ENCODE measurements at regions not wholly inside any gene's neighbourhood (a gene's known extent, or its start where the extent isn't known, plus 50 kb on each side); places are given as distances from the start of the nearest gene placed in this dataset.
A peak's percentile ranks its signal among the peaks of the same experiment; 100 is the strongest.

- TF ChIP-seq, protein P1, sequence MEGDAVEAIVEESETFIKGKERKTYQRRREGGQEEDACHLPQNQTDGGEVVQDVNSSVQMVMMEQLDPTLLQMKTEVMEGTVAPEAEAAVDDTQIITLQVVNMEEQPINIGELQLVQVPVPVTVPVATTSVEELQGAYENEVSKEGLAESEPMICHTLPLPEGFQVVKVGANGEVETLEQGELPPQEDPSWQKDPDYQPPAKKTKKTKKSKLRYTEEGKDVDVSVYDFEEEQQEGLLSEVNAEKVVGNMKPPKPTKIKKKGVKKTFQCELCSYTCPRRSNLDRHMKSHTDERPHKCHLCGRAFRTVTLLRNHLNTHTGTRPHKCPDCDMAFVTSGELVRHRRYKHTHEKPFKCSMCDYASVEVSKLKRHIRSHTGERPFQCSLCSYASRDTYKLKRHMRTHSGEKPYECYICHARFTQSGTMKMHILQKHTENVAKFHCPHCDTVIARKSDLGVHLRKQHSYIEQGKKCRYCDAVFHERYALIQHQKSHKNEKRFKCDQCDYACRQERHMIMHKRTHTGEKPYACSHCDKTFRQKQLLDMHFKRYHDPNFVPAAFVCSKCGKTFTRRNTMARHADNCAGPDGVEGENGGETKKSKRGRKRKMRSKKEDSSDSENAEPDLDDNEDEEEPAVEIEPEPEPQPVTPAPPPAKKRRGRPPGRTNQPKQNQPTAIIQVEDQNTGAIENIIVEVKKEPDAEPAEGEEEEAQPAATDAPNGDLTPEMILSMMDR (conservative IDR thresholded peaks at IDR 0.05; ENCODE audit: low read depth, low read length) = no peak
- no peak for TF ChIP-seq EZH2 (IDR thresholded peaks at IDR 0.05; ENCODE audit: borderline replicate concordance, low read depth, low read length, poor library complexity, severe bottlenecking)
- H3K4me3 ChIP-seq (ENCODE audit: low read depth, low read length, poor library complexity, severe bottlenecking) = no peak overlapping the region
- H3K4me1 ChIP-seq (ENCODE audit: insufficient read depth, low read length, poor library complexity, severe bottlenecking) = no peaks in the 10 kb centered on the region
- no peaks in the 10 kb centered on the region for H3K27me3 ChIP-seq (replicated peaks; ENCODE audit: insufficient read depth, low read depth, low read length, poor library complexity)
- intact Hi-C loops (cut with micrococcal nuclease; ENCODE audit: unreplicated experiment) = no loop called here
- BruUV-seq (replicated peaks) = no TSS peak
- peaks cover 25% of the 10 kb centered on the region for H3K9me3 ChIP-seq (ENCODE audit: low read depth, low read length, poor library complexity, severe bottlenecking)
- POLR2A ChIA-PET (ENCODE audit: low non-redundant PET) = no interaction called here
- no peaks in the 10 kb centered on the region for H3K36me3 ChIP-seq (ENCODE audit: insufficient read depth, low read length, poor library complexity, severe bottlenecking)
- no peak overlapping the region for H3K27ac ChIP-seq (ENCODE audit: low read depth, low read length, poor library complexity, severe bottlenecking)
- CTCF ChIA-PET = no interaction called here
- no peak for DNase-seq (ENCODE audit: low spot score)
Observed at GRCh38 chr2:81327911-81328310, 1023.4 kb upstream of the LRRTM1 start.

DNA sequence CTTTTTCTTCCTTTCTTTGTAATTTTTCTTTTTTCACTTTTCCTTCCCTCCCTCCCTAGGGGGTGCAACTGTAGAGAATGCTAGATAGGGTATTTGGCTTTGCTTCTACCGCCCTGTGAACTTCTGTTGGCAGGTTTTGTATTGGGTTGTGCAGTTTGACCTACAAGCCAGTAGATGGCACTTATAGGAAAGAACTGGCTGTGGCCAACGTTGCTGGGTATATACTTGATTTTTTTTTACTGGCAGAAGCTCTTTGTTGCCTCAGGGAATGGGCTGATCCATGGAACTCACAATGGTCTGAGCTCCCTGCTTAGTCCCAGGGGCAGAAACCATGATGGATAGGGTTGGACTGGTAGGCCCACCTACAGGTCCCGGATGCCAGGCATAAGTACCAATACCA, 1019.5 kb upstream of the LRRTM1 start:
- Histone ChIP-seq H3K36me3 (ENCODE audit: insufficient read depth, low read length, poor library complexity, severe bottlenecking) (no peaks in the 10 kb centered on the region), H3K27me3 (replicated peaks; ENCODE audit: insufficient read depth, low read depth, low read length, poor library complexity) (no peaks in the 10 kb centered on the region), H3K4me3 (ENCODE audit: low read depth, low read length, poor library complexity, severe bottlenecking) (no peak overlapping the region), H3K9me3 (ENCODE audit: low read depth, low read length, poor library complexity, severe bottlenecking) (peaks cover 29% of the 10 kb centered on the region), H3K4me1 (ENCODE audit: insufficient read depth, low read length, poor library complexity, severe bottlenecking) (no peaks in the 10 kb centered on the region), H3K27ac (ENCODE audit: low read depth, low read length, poor library complexity, severe bottlenecking) (no peak overlapping the region)
- DNase-seq (ENCODE audit: low spot score) = peak; percentile 0
- ChIA-PET CTCF (no interaction called here), POLR2A (ENCODE audit: low non-redundant PET) (no interaction called here)
- intact Hi-C loops (cut with micrococcal nuclease; ENCODE audit: unreplicated experiment) = no loop called here
- no TSS peak for BruUV-seq (replicated peaks)
- TF ChIP-seq, protein P1 (conservative IDR thresholded peaks at IDR 0.05; ENCODE audit: low read depth, low read length) = no peak
- TF ChIP-seq EZH2 (IDR thresholded peaks at IDR 0.05; ENCODE audit: borderline replicate concordance, low read depth, low read length, poor library complexity, severe bottlenecking) = no peak

GRCh38 chr2:81304154-81304830, 999.7 kb upstream of the LRRTM1 start:
- no peak for DNase-seq (ENCODE audit: low spot score)
- Histone ChIP-seq H3K4me1 (ENCODE audit: insufficient read depth, low read length, poor library complexity, severe bottlenecking) (no peaks in the 10 kb centered on the region), H3K36me3 (ENCODE audit: insufficient read depth, low read length, poor library complexity, severe bottlenecking) (no peaks in the 10 kb centered on the region), H3K9me3 (ENCODE audit: low read depth, low read length, poor library complexity, severe bottlenecking) (peaks cover 41% of the 10 kb centered on the region), H3K27ac (ENCODE audit: low read depth, low read length, poor library complexity, severe bottlenecking) (no peak overlapping the region), H3K4me3 (ENCODE audit: low read depth, low read length, poor library complexity, severe bottlenecking) (no peak overlapping the region), H3K27me3 (replicated peaks; ENCODE audit: insufficient read depth, low read depth, low read length, poor library complexity) (no peaks in the 10 kb centered on the region)
- ChIA-PET CTCF (no interaction called here), POLR2A (ENCODE audit: low non-redundant PET) (no interaction called here)
- no TSS peak for BruUV-seq (replicated peaks)
- intact Hi-C loops (cut with micrococcal nuclease; ENCODE audit: unreplicated experiment) = no loop called here
- TF ChIP-seq, protein P1 (conservative IDR thresholded peaks at IDR 0.05; ENCODE audit: low read depth, low read length) = no peak
- TF ChIP-seq EZH2 (IDR thresholded peaks at IDR 0.05; ENCODE audit: borderline replicate concordance, low read depth, low read length, poor library complexity, severe bottlenecking) = no peak

Measured in A673 (cell line).